Liver (tissue), 7 donors: ENCODE measurements at regions not wholly inside any gene's neighbourhood (a gene's known extent, or its start where the extent isn't known, plus 50 kb on each side); places are given as distances from the start of the nearest gene placed in this dataset.

ENCODE experiments used
- DNase-seq: peaks from one replicate; pipeline ENCODE4 v3.0.0-alpha.2; 2017; ENCODE audit warnings: low spot score
- H3K27ac ChIP-seq, 2 donors: one replicate each; pipeline ENCODE4 v1.7.0; 2013; ENCODE audit warnings: inconsistent platforms in 2 of 2, low read length in 2 of 2, control low read depth in 1 of 2, low read depth in 1 of 2, mild to moderate bottlenecking in 1 of 2
- H3K27me3 ChIP-seq, 4 donors: one replicate each; pipeline versions ENCODE4 v1.6.1 to v1.7.0; 2013; ENCODE audit warnings: low read length in 3 of 4, inconsistent platforms in 1 of 4, mild to moderate bottlenecking in 1 of 4, moderate library complexity in 1 of 4; ENCODE audit not compliant: control insufficient read depth in 4 of 4, insufficient read depth in 4 of 4
- H3K36me3 ChIP-seq, 4 donors: one replicate each; pipeline versions ENCODE4 v1.6.1 to v1.7.0; 2013; ENCODE audit warnings: low read length in 3 of 4, mild to moderate bottlenecking in 3 of 4, low read depth in 1 of 4, moderate library complexity in 1 of 4; ENCODE audit not compliant: control insufficient read depth in 4 of 4, insufficient read depth in 3 of 4
- H3K4me1 ChIP-seq, 4 donors: one replicate each; pipeline versions ENCODE4 v1.6.1 to v1.7.0; 2013; ENCODE audit warnings: low read length in 3 of 4, mild to moderate bottlenecking in 3 of 4, moderate library complexity in 1 of 4; ENCODE audit not compliant: control insufficient read depth in 4 of 4, insufficient read depth in 4 of 4
- H3K4me3 ChIP-seq, 3 donors: one replicate each; pipeline versions ENCODE4 v1.6.1 to v1.7.0; 2013; ENCODE audit warnings: low read length in 3 of 3, control low read depth in 1 of 3, low read depth in 1 of 3, mild to moderate bottlenecking in 1 of 3
- H3K9ac ChIP-seq, 2 donors: one replicate each; pipeline ENCODE4 v1.7.0; 2013; ENCODE audit warnings: low read length in 2 of 2, mild to moderate bottlenecking in 2 of 2, moderate library complexity in 2 of 2, control low read depth in 1 of 2, low read depth in 1 of 2
- H3K9me3 ChIP-seq, 4 donors: one replicate each; pipeline versions ENCODE4 v1.6.1 to v1.7.0; 2013; ENCODE audit warnings: low read length in 3 of 4; ENCODE audit not compliant: control insufficient read depth in 4 of 4
- EGR1 ChIP-seq, 2 donors: IDR thresholded peaks; 2 replicates each; pipeline ENCODE4 v1.6.1; 2016 to 2018; ENCODE audit warnings: antibody characterized with exemption in 2 of 2, low read depth in 2 of 2
- FOXA1 ChIP-seq: IDR thresholded peaks from 2 replicates; pipeline ENCODE4 v1.6.1; 2016; ENCODE audit warnings: antibody characterized with exemption
- FOXA2 ChIP-seq: IDR thresholded peaks from 2 replicates; pipeline ENCODE4 v1.6.1; 2016; ENCODE audit warnings: antibody characterized with exemption
- HNF4A ChIP-seq, 2 donors: conservative IDR thresholded peaks; 2 replicates each; pipeline ENCODE4 v1.6.1; 2016; ENCODE audit warnings: antibody characterized with exemption in 2 of 2, mild to moderate bottlenecking in 2 of 2
- JUND ChIP-seq, 2 donors: IDR thresholded peaks; 2 replicates each; pipeline ENCODE4 v1.6.1; 2016; ENCODE audit warnings: antibody characterized with exemption in 2 of 2
- MAX ChIP-seq: IDR thresholded peaks from 2 replicates; pipeline ENCODE4 v1.6.1; 2016; ENCODE audit warnings: antibody characterized with exemption
- NR2F2 ChIP-seq: IDR thresholded peaks from 2 replicates; pipeline ENCODE4 v1.6.1; 2016; ENCODE audit warnings: antibody characterized with exemption
- RAD21 ChIP-seq, 2 donors: IDR thresholded peaks; 2 replicates each; pipeline ENCODE4 v1.6.1; 2016; ENCODE audit warnings: antibody characterized with exemption in 2 of 2, mild to moderate bottlenecking in 2 of 2
- REST ChIP-seq: IDR thresholded peaks from 2 replicates; pipeline ENCODE4 v1.6.1; 2016; ENCODE audit warnings: antibody characterized with exemption, mild to moderate bottlenecking
- TAF1 ChIP-seq: conservative IDR thresholded peaks from 2 replicates; pipeline ENCODE4 v1.6.1; 2016; ENCODE audit warnings: antibody characterized with exemption, mild to moderate bottlenecking
- YY1 ChIP-seq: IDR thresholded peaks from 2 replicates; pipeline ENCODE4 v1.6.1; 2016; ENCODE audit warnings: antibody characterized with exemption, mild to moderate bottlenecking
- ZBTB33 ChIP-seq: IDR thresholded peaks from 2 replicates; pipeline ENCODE4 v1.6.1; 2016; ENCODE audit warnings: antibody characterized with exemption
- WGBS: extraction: QIAGEN DNeasy Blood & Tissue Kit; methylation state at CpG from one replicate; pipeline ENCODE4 v1.1.7; 2013; 5-methylcytosine and 5-hydroxymethylcytosine counted together
- donor health status: healthy.
- donor health status: healthy.
- donor health status: healthy.
- donor health status: healthy.

- Histone ChIP-seq H3K4me1 (peaks cover 0 to 4% (median under 1%) of the 10 kb centered on the region in 4 donors), H3K36me3 (no peaks in the 10 kb centered on the region), H3K27me3 (no peaks in the 10 kb centered on the region), H3K9me3 (no peaks in the 10 kb centered on the region), H3K9ac (no peak overlapping the region), H3K27ac (no peak overlapping the region), H3K4me3 (no peak overlapping the region)
- no peak for DNase-seq
- TF ChIP-seq FOXA2 (no peak), REST (no peak), EGR1 (IDR thresholded peaks at IDR 0.05; ENCODE audit: low read depth in 2 of 2) (no peak), JUND (IDR thresholded peaks at IDR 0.05) (no peak), ZBTB33 (no peak), RAD21 (IDR thresholded peaks at IDR 0.05) (no peak), YY1 (no peak), MAX (no peak), TAF1 (no peak)
Observed at GRCh38 chr4:100953616-100954015, 393.7 kb downstream of the PPP3CA start.

GRCh38 chr4:100952590-100952989, 394.7 kb downstream of the PPP3CA start:
- Histone ChIP-seq H3K4me3 (no peak overlapping the region), H3K36me3 (no peaks in the 10 kb centered on the region), H3K9ac (no peak overlapping the region), H3K4me1 (peaks cover 0 to 4% (median under 1%) of the 10 kb centered on the region in 4 donors), H3K9me3 (no peaks in the 10 kb centered on the region), H3K27me3 (no peaks in the 10 kb centered on the region), H3K27ac (no peak overlapping the region)
- TF ChIP-seq NR2F2 (no peak), MAX (no peak)
- no peak for DNase-seq
- WGBS = 96% methylated on average over 4 of the region's 4 CpGs

GRCh38 chr4:100949350-100949935, 397.9 kb downstream of the PPP3CA start:
- no peaks in the 10 kb centered on the region for H3K27me3 ChIP-seq
- 69% methylated on average over 3 of the region's 3 CpGs for WGBS

More at GRCh38 chr4:100949350-100949935, 397.9 kb downstream of the PPP3CA start:
- TF ChIP-seq HNF4A (conservative IDR thresholded peaks at IDR 0.05) (peak in 1 of 2 donors; percentile 22), FOXA2 (no peak), FOXA1 (no peak)
- H3K9me3 ChIP-seq = no peaks in the 10 kb centered on the region
- H3K27ac ChIP-seq = no peak overlapping the region
- no peaks in the 10 kb centered on the region for H3K36me3 ChIP-seq
- H3K9ac ChIP-seq = no peak overlapping the region
- H3K4me1 ChIP-seq = peaks cover 0 to 4% (median 0%) of the 10 kb centered on the region in 4 donors
- no peak for DNase-seq
- H3K4me3 ChIP-seq = no peak overlapping the region
